ENCODE measurements at regions not wholly inside any gene's neighbourhood (a gene's known extent, or its start where the extent isn't known, plus 50 kb on each side); places are given as distances from the start of the nearest gene placed in this dataset.

DNA sequence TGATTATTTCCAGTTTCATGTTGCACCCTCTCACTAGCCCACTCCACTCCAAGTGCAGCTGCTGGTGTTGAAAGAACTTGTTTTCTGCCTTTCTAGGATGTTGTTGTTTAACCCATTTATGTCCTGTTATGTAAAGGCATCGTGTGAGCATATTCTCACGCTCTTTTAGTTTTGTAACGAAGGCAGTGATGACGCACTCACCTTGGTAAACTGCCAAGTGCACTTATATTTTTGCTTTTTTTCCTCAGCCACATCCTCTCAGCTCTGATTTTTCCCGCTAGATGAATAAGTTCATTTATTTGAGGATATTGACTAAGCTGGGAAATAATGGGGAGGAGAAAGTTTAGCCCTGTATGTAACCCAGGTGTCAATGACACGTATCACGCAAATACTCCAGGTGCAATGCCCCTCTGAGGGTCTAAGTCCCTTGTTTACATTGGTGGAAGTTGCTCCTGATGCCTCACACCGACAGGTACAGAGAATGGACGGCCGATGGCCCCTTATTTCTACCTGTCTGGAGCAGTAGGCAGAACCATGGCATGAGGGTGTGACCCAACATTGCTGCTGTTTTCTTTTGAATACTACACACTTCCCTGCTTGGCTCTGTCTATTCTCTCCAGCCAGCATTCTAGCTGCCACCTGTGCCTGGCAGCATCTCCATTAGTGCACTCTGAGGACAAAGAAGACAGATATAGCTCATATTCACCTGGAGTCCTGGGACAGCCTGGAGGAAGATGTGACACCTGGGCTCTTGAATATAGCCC is 132.7 kb upstream of the SLC24A3 start:
- no peak overlapping the region for H3K27ac ChIP-seq
- no peaks in the 10 kb centered on the region for H3K9me3 ChIP-seq
- no peaks in the 10 kb centered on the region for H3K36me3 ChIP-seq
- H3K4me3 ChIP-seq (ENCODE audit: low read depth in 1 of 2, low read length in 1 of 2) = no peak overlapping the region
- peaks cover 34 to 40% of the 10 kb centered on the region in 2 experiments for H3K4me1 ChIP-seq (ENCODE audit: control insufficient read depth in 1 of 2, insufficient read depth in 1 of 2, low read depth in 1 of 2, low read length in 1 of 2)
- TF ChIP-seq, protein P1, sequence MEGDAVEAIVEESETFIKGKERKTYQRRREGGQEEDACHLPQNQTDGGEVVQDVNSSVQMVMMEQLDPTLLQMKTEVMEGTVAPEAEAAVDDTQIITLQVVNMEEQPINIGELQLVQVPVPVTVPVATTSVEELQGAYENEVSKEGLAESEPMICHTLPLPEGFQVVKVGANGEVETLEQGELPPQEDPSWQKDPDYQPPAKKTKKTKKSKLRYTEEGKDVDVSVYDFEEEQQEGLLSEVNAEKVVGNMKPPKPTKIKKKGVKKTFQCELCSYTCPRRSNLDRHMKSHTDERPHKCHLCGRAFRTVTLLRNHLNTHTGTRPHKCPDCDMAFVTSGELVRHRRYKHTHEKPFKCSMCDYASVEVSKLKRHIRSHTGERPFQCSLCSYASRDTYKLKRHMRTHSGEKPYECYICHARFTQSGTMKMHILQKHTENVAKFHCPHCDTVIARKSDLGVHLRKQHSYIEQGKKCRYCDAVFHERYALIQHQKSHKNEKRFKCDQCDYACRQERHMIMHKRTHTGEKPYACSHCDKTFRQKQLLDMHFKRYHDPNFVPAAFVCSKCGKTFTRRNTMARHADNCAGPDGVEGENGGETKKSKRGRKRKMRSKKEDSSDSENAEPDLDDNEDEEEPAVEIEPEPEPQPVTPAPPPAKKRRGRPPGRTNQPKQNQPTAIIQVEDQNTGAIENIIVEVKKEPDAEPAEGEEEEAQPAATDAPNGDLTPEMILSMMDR (IDR thresholded peaks at IDR 0.05) = no peak
- H3K27me3 ChIP-seq = no peaks in the 10 kb centered on the region

DNA sequence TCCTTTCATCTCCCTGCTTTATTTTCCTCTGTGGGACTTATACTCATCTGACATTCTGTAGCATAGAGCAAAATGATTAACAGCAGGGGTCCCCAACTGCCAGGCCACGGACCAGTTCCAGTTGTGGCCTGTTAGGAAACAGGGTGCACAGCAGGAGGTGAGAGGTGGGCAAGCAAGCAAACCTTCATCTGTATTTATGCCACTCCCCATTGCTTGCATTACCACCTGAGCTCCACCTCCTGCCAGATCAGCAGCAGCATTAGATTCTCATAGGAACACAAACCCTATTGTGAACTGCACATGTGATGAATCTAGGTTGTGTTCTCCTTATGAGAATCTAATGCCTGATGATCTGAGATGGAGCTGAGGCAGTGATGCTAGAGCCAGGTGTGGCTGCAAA is 130.5 kb upstream of the SLC24A3 start:
- TF ChIP-seq, protein P1 (IDR thresholded peaks at IDR 0.05) = no peak
- Histone ChIP-seq H3K9me3 (no peaks in the 10 kb centered on the region), H3K27ac (no peak overlapping the region), H3K27me3 (no peaks in the 10 kb centered on the region), H3K4me3 (ENCODE audit: low read depth in 1 of 2, low read length in 1 of 2) (no peak overlapping the region), H3K36me3 (no peaks in the 10 kb centered on the region), H3K4me1 (ENCODE audit: control insufficient read depth in 1 of 2, insufficient read depth in 1 of 2, low read depth in 1 of 2, low read length in 1 of 2) (peaks cover 12 to 18% of the 10 kb centered on the region in 2 experiments)

GRCh38 chr20:19083136-19083621 is 129.3 kb upstream of the SLC24A3 start:
- H3K4me3 ChIP-seq (ENCODE audit: low read depth in 1 of 2, low read length in 1 of 2) = no peak overlapping the region
- TF ChIP-seq, protein P1 (IDR thresholded peaks at IDR 0.05) = no peak
- no peaks in the 10 kb centered on the region for H3K27me3 ChIP-seq
- H3K9me3 ChIP-seq = no peaks in the 10 kb centered on the region
- H3K36me3 ChIP-seq = no peaks in the 10 kb centered on the region
- no peak overlapping the region for H3K27ac ChIP-seq
- H3K4me1 ChIP-seq (ENCODE audit: control insufficient read depth in 1 of 2, insufficient read depth in 1 of 2, low read depth in 1 of 2, low read length in 1 of 2) = peaks cover 0 to 6% of the 10 kb centered on the region in 2 experiments

DNA sequence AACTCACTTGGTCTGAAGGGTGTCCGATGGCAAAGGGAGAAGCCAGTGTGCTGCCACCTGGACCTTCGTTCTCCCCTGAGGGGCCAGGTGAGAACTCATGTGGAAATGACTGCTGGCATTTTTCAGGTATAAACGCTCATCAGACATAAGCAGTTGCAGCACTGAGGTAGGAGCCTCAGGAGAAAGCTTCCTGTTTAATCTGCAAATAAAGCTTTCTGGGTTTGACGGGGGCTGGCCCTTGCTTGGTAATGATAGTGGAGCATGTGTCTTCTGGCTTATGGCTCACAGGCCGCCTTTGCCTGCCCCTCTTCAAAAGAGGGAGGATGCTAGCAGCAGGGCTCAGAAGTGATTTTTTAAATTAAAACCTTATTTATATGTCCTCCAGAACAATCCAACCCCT is 122.1 kb upstream of the SLC24A3 start:
- H3K4me3 ChIP-seq (ENCODE audit: low read depth in 1 of 2, low read length in 1 of 2) = no peak overlapping the region
- H3K27me3 ChIP-seq = no peaks in the 10 kb centered on the region
- TF ChIP-seq, protein P1 (IDR thresholded peaks at IDR 0.05) = no peak
- H3K9me3 ChIP-seq = no peaks in the 10 kb centered on the region
- H3K36me3 ChIP-seq = no peaks in the 10 kb centered on the region
- no peak overlapping the region for H3K27ac ChIP-seq
- no peaks in the 10 kb centered on the region for H3K4me1 ChIP-seq (ENCODE audit: control insufficient read depth in 1 of 2, insufficient read depth in 1 of 2, low read depth in 1 of 2, low read length in 1 of 2)

DNA sequence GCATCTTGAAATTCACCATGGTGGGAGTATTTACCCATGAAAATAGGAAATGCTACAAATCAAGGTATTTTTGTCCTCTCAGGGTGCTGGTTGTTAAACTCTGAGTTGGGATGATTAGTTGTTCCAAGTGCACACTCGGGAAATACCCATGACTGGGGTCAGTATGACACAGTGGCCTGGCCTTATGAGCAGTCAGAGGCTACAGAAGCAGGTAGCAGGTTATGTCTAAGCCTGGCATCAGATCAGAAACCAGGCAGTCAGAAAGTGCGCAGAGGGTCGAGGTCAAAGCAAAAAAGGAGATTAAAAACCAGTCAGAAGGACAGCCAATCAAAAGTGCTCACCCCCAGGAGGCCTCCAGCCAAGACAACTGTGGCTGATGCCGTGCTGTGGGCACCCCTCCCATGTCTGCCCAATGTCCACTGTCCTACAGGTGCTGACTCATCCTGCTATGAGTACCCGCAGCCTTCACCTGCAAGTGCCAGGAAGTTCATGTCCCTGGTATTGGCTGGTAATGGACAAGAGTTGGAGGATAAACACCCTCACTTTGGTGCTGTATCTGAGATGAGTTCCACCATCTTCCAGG is 117.4 kb upstream of the SLC24A3 start:
- TF ChIP-seq, protein P1 (IDR thresholded peaks at IDR 0.05) = no peak
- Histone ChIP-seq H3K4me1 (ENCODE audit: control insufficient read depth in 1 of 2, insufficient read depth in 1 of 2, low read depth in 1 of 2, low read length in 1 of 2) (peaks cover 21 to 23% of the 10 kb centered on the region in 2 experiments), H3K27me3 (no peaks in the 10 kb centered on the region), H3K4me3 (ENCODE audit: low read depth in 1 of 2, low read length in 1 of 2) (no peak overlapping the region), H3K9me3 (no peaks in the 10 kb centered on the region), H3K27ac (no peak overlapping the region), H3K36me3 (no peaks in the 10 kb centered on the region)

Measured in neutrophil (primary cell).